GM18861 (cell line): ENCODE measurements at regions not wholly inside any gene's neighbourhood (a gene's known extent, or its start where the extent isn't known, plus 50 kb on each side); places are given as distances from the start of the nearest gene placed in this dataset.

Source experiments
- ATAC-seq: cut with Tn5 transposase; IDR thresholded peaks from one replicate; pipeline ENCODE4 v1.9.1; 2021; ENCODE audit not compliant: unreplicated experiment

DNA sequence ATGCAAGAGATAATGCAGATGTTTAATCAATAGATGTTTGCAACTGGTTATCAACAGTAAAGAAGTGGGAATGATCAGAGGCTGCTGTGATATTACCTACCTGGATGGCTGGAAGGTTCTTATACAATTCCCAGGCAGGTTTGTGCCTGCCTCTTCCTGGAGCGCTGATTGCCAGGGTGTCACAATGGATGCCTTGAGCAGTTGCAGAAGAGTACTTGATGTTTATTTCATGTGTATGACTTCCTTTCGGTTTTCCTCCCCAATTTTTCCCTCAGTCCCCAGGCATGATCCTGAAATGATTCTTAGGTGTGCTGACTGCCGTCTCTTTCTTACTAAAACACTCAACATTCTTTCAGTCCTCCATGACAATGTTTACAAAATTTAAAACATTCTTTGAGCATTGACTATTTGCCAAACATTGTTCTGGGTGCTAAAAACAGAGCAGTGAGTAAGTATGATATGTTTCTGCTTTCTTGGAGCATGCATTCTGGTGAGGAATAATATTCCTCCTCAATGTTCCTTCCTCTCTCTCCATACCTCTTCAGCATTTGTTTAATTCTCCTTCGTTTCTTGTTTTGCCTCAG lies 416.6 kb upstream of the TRIB2 start:
- ATAC-seq, result no peak

- ATAC-seq, result no peak
These were observed 415.8 kb upstream of the TRIB2 start for GRCh38 chr2:12300927-12301326.

- ATAC-seq, result no peak
These were observed 414.6 kb upstream of the TRIB2 start for GRCh38 chr2:12302140-12302539.

- ATAC-seq, result no peak
These were observed 414.0 kb upstream of the TRIB2 start for GRCh38 chr2:12302691-12303090.

- no peak for ATAC-seq
These were observed 413.3 kb upstream of the TRIB2 start for GRCh38 chr2:12303181-12304030.

DNA sequence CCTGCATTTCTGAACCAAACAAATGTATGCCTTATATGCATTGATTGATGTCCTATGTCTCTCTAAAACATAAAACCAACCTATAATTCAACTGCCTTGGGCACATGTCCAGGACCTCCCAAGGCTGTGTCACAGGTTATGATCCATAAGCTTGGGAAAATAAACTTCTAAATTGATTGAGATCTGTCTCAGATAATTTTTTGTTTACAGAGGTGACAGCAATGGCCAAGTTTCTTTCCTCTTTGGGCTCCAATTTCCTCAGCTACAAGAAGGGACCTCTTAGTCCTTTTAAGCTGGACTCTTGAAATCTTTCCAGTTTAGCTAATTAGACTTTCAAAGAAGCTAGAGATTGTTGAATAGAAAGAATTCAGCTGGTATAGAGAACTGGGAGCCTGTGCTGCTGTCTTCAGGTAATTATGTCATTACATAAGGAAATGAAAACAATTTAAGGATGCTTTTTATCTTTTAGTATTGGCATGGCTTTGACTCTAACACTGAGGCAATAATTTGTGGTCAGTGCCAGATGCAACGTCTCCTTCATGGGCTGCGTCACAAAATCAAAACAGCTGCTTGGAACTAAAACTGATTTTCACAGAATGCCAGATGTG lies 412.1 kb upstream of the TRIB2 start:
- no peak for ATAC-seq

GRCh38 chr2:12305931-12306330 lies 410.8 kb upstream of the TRIB2 start:
- no peak for ATAC-seq

DNA sequence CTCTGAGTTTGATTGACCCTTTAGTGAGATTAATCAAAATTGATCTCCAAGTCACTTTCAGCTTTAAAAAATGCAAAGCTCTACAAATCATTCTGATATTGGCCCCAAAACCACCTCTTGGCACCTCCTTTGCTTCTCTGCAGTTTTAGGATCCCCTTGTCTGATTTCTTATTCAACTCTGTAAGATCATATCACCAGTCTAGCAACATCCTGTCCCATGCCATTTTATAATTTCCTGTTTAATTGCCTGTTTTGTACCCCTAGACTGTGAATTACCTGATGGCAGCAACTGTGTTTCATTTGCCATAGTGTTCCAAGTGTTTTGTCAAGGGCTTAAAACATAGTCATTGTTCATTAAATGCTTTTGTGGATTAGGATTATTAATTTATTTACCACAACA lies 406.3 kb upstream of the TRIB2 start:
- ATAC-seq, result no peak

DNA sequence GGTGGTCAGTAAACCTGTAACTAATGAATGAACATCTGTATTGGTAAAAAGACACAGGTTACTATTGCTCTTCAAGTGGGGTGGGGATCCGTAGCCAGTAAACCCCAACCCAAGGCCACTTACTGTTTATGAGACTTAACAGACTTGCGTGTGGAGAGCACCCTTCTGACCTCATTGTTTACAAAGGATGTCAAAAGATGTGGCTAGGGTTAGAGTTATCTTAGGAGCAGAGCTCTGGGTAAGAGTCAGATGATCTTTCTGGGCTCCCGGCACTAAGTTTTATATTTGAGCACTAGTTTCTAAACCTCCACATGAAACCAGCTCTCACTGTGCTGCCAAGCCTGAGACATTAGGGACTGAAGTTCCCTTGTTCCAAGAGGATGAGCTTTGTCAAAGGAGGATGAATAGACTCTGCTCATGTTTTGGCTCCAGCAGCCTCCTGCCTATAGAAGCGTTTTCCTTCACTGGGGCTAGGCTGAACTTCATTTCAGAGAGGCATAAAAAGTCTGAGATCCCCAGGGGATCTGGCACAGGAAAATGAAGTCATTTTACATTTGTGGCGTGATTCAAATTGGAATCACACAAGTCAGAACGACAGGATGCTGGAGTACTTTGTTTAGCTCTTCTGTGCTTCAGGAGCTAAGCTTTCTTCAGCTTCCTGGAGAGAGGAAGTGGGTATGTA lies 403.1 kb upstream of the TRIB2 start:
- no peak for ATAC-seq

- no peak for ATAC-seq
These were observed 402.5 kb upstream of the TRIB2 start for GRCh38 chr2:12314127-12314760.

DNA sequence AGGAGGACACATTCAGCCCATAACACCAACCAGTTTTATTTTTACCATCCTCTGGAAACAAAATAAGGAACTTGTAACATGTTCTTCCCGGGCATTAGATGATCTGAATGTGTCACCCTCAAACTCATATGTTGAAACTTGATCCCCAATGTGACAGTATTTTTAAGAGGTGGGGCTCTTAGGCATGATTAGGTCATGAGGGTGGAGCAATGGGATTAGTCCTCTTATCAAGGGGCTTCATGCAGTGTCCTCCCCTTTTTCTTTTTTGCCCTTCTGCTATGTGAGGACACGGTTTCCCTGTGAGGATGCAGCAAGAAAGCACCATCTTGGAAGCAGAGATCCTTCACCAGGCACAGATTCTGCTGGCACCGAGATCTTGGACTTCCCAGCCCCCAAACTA lies 401.5 kb upstream of the TRIB2 start:
- no peak for ATAC-seq

DNA sequence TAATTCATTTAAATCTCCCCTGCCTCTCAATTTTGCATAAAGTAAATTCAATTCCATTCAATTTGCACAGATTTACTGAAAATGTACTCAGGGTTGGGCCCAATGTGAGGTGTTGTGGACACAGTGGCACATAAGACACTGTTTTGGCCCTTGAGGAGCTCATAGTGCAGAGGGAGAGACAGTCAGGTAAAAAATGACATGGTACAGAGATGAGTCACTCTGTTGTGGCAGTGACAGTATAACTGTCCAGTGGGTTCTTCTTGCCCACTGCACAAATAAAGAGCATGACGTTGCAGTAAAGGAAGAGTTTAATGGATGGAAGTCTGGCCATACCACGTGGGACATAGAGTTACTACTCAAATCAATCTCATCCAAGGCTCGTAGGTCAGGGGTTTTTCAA lies 400.3 kb upstream of the TRIB2 start:
- ATAC-seq, result no peak

DNA sequence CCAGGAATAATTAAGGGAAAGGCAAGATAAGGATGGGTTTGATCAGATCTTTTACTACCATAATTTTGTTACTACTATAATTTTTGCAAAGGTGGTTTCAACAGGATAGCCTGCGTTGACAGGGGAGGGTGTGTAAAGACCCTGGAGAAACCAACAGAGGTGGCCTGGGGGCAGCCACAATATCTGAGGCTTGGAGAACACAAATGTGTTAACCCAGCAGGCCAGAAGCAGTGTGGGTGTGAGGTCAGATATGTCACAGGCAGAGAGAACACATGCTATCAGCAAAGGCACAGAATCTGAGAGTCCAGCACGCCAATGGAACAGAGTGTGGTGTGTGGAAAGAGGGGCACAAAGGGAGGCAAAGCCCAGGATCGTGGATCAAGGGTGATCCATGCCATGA lies 399.4 kb upstream of the TRIB2 start:
- ATAC-seq, result no peak

- ATAC-seq, result no peak
These were observed 398.8 kb upstream of the TRIB2 start for GRCh38 chr2:12317814-12318426.

- ATAC-seq, result no peak
These were observed 398.2 kb upstream of the TRIB2 start for GRCh38 chr2:12318427-12319057.

DNA sequence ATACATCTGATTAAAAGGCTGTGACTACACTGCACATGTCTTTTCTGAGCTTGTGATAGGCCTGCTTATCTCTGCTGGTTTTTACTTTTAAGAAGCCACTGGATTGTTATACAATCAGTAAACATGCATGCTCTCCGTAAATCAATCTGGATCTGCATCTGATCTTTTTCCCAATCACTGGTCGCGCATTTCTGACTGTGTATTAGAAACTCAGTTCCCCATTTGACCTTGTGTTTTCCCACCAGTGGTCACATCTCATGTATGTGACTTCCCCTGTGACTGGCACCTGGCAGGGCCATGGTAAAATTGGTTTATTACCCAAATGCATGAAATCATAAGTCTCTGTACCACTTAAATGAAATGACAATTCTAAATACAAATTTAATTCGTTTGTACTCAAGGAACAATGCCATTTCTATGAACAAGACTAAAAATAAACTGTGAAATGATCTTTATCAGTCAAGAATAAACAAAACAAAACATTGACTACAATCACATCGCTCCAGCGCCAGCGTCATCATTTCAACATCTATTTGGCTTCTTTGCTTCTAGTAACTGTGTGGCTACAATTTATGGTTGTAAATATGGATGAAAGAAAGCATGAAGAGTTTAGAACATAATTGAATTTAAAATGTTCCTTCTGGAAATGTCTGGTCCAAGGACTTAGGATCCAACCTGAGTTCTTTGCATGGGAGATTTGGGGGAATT lies 396.6 kb upstream of the TRIB2 start:
- no peak for ATAC-seq

DNA sequence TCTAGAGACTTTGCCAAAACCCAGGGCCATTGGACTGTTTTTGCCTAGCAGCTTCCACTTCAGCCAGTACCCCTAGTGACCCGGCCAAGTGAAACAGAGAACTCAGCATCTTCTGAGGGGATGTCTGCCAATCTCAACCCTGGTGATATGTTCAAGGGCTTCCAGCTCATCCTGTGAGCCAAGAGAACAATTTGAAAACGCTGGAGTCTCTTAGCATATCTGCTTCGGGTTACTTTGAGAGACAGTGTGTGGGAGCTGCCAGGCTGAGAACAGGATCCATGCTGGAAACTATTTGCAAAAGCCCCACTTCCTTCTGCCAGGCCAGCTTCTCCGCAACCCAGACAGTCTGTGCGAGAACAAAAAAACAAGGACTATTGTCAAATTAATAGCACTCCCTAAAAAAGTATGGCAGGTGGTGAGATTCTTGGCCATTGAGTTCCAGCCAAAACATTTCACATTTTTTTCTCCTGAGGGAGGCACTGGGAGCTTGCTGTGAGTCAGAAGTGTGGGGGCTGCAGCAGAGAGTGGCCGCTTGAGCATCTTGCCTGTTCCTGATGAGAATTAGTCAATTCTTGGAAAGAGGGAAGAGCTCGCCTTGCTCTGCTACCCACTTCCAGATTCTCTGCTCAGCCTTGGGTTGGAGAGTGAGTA lies 395.6 kb upstream of the TRIB2 start:
- no peak for ATAC-seq

DNA sequence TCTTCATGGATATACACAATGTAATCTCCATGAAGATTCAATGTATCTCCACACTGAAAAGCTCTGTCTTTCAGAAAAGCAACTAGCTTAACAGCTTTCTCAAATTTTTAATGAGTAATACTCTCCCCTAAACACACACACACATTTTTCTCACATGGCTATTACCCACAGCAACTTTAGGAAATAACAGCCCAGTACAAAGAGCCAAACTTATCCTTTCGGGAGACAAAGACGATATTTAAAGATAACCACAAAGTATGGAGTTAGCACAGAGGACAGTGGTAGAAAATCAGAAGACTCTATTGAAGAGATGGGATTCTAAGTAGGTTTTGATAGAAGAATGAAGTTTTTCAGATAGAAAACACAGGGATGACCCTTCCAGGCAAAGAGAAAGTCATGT lies 394.9 kb upstream of the TRIB2 start:
- no peak for ATAC-seq

GRCh38 chr2:12325806-12326205 lies 390.9 kb upstream of the TRIB2 start:
- no peak for ATAC-seq
